Endothelial cell of umbilical vein (primary cell): ENCODE measurements at regions not wholly inside any gene's neighbourhood (a gene's known extent, or its start where the extent isn't known, plus 50 kb on each side); places are given as distances from the start of the nearest gene placed in this dataset.
"Not testable (repeated sequence)": the region's sequence is repeated elsewhere in the genome, so short reads cannot be mapped to it uniquely, and the experiment has no call there.

Source experiments
- BruUV-seq: library from RNA; stranded (reverse); fragments of 400-500 nt; replicated peaks from 2 replicates; lab custom pipeline; 2021; lab: Mats Ljungman, UMichigan
- CTCF ChIA-PET: fragments of 300-600, 350-600 bp; sonication (Branson Sonifier 250); formaldehyde crosslinking; loops from one replicate; lab custom pipeline; 2021; ENCODE audit warnings: antibody characterized with exemption, inconsistent platforms; lab: Charles Lee
- POLR2A ChIA-PET: fragments of 300-600, 350-600 bp; sonication (Branson Sonifier 250); formaldehyde crosslinking; loops from one replicate; lab custom pipeline; 2021; ENCODE audit warnings: antibody characterized with exemption, inconsistent platforms; lab: Charles Lee
- DNase-seq: peaks from one replicate; pipeline ENCODE4 v3.0.0-alpha.2; 2011; ENCODE audit warnings: low read depth, low spot score
- FAIRE-seq: peaks from 2 replicates; lab custom pipeline; 2011; peaks lifted over from hg19 to GRCh38; lab: Jason Lieb, UNC
- H2AFZ ChIP-seq: 2 replicates; pipeline ENCODE4 v1.6.0; 2012; ENCODE audit warnings: low read depth, low read length, control low read depth, inconsistent platforms
- H3K27ac ChIP-seq: 2 replicates; pipeline ENCODE4 v1.5.1; 2011; ENCODE audit warnings: low read depth, mild to moderate bottlenecking, control low read depth, low read length, moderate library complexity; ENCODE audit not compliant: insufficient read depth
- H3K27me3 ChIP-seq, 2 experiments: 2 replicates each; pipeline versions ENCODE4 v1.6.0 to v1.6.1; 2011; ENCODE audit warnings: low read length in 2 of 2, mixed read lengths in 1 of 2; ENCODE audit not compliant: control insufficient read depth in 2 of 2, insufficient read depth in 2 of 2
- H3K36me3 ChIP-seq, 2 experiments: 2 replicates in 1 of 2; 3 replicates in 1 of 2; pipeline ENCODE4 v1.5.1; 2011; ENCODE audit warnings: low read length in 2 of 2, mild to moderate bottlenecking in 1 of 2, moderate library complexity in 1 of 2; ENCODE audit not compliant: control insufficient read depth in 2 of 2, insufficient read depth in 2 of 2; ENCODE audit errors: extremely low read depth in 1 of 2
- H3K4me1 ChIP-seq: 3 replicates; pipeline ENCODE4 v1.5.1; 2011; ENCODE audit warnings: mild to moderate bottlenecking, low read length; ENCODE audit not compliant: control insufficient read depth, insufficient read depth; ENCODE audit errors: extremely low read depth
- H3K4me2 ChIP-seq: 2 replicates; pipeline ENCODE4 v1.6.1; 2011; ENCODE audit warnings: low read length, control low read depth, mixed read lengths; ENCODE audit not compliant: insufficient read depth
- H3K4me3 ChIP-seq, 3 experiments: fragments of 200-600 bp in 1 of 3; sonication (generic), shearing (Covaris generic) in 1 of 3; replicated peaks in 1 of 3; 2 replicates each; pipeline ENCODE4 v1.5.1; 2011 to 2016; ENCODE audit warnings: control low read depth in 3 of 3, low read length in 3 of 3, mild to moderate bottlenecking in 2 of 3, inconsistent platforms in 1 of 3, low read depth in 1 of 3, moderate library complexity in 1 of 3; ENCODE audit not compliant: insufficient read depth in 1 of 3
- H3K79me2 ChIP-seq: 2 replicates; pipeline ENCODE4 v1.6.0; 2012; ENCODE audit warnings: low read length, inconsistent platforms; ENCODE audit not compliant: control insufficient read depth, insufficient read depth
- H3K9ac ChIP-seq: replicated peaks from 2 replicates; pipeline ENCODE3; 2011; ENCODE audit warnings: low read length, control low read depth; ENCODE audit not compliant: insufficient read depth; ENCODE audit errors: extremely low read depth
- H3K9me1 ChIP-seq: replicated peaks from 3 replicates; pipeline ENCODE4 v1.6.0; 2011; ENCODE audit warnings: mild to moderate bottlenecking, low read length; ENCODE audit not compliant: control insufficient read depth, insufficient read depth; ENCODE audit errors: extremely low read depth
- H3K9me3 ChIP-seq: replicated peaks from 2 replicates; pipeline ENCODE4 v1.5.1; 2012; ENCODE audit warnings: low read length, inconsistent platforms; ENCODE audit not compliant: control insufficient read depth, insufficient read depth
- H4K20me1 ChIP-seq: replicated peaks from 2 replicates; pipeline ENCODE3; 2011; ENCODE audit warnings: mild to moderate bottlenecking, low read length; ENCODE audit not compliant: control insufficient read depth, insufficient read depth; ENCODE audit errors: extremely low read depth
- EZH2 ChIP-seq: IDR thresholded peaks from 2 replicates; pipeline ENCODE4 v1.6.1; 2012; ENCODE audit warnings: borderline replicate concordance, low read depth, mild to moderate bottlenecking, moderate library complexity, low read length, inconsistent platforms; ENCODE audit not compliant: severe bottlenecking
- FOS ChIP-seq: IDR thresholded peaks from 2 replicates; pipeline ENCODE4 v1.6.1; 2011; ENCODE audit warnings: mild to moderate bottlenecking, low read length, moderate library complexity, borderline replicate concordance; ENCODE audit not compliant: insufficient read depth
- GATA2 ChIP-seq: IDR thresholded peaks from 2 replicates; pipeline ENCODE4 v1.7.0; 2011; ENCODE audit warnings: low read depth, mild to moderate bottlenecking, moderate library complexity, mixed read lengths, low read length; ENCODE audit not compliant: insufficient read length, insufficient read depth
- JUN ChIP-seq: IDR thresholded peaks from 2 replicates; pipeline ENCODE4 v1.6.1; 2011; ENCODE audit warnings: borderline replicate concordance, low read depth; ENCODE audit not compliant: insufficient read length, insufficient read depth
- MYC ChIP-seq: IDR thresholded peaks from one replicate; pipeline ENCODE4 v1.6.1; 2011; ENCODE audit warnings: mild to moderate bottlenecking, low read depth, low read length
- POLR2AphosphoS5 ChIP-seq: IDR thresholded peaks from 2 replicates; pipeline ENCODE4 v1.6.1; 2012; ENCODE audit warnings: low read depth, mild to moderate bottlenecking, control low read depth, low read length, moderate library complexity; ENCODE audit not compliant: insufficient read depth
- dilution Hi-C: fragments of 300-500 bp; cut with MboI; formaldehyde crosslinking; loops from one replicate; pipeline ENCODE4 v1.15.0; 2019; ENCODE audit warnings: low sequenced_read_pairs; ENCODE audit not compliant: extremely low pct_ligation_motif_present
- intact Hi-C: fragments of 100-400 bp; cut with micrococcal nuclease; formaldehyde crosslinking; loops from one replicate; pipeline ENCODE4 v1.10.0; 2022

GRCh38 chr6:90885611-90886056 lies 298.8 kb upstream of the MAP3K7 start:
- FAIRE-seq: no peak

DNA sequence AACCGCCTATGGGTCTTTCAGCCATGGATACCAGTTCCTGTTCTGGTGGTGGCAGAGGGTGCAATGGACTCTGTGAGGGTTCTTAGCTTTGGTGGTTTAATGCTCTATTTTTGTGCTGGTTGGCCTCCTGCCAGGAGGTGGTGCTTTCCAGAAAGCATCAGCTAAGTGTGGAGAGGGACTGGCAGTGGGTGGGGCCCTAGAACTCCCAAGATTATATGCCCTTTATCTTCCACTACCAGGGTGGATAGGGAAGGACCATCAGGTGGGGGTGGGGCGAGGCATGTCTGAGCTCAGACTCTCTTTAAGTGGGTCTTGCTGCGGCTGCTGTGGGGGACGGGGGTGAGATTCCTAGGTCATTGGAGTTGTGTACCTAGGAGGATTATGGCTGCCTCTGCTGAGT lies 298.3 kb upstream of the MAP3K7 start:
- H3K79me2 ChIP-seq, H3K27ac ChIP-seq, H3K4me2 ChIP-seq, dilution Hi-C loops, H2AFZ ChIP-seq, BruUV-seq, FAIRE-seq, DNase-seq, H3K9me3 ChIP-seq, H3K9ac ChIP-seq, H3K4me3 ChIP-seq, intact Hi-C loops, H4K20me1 ChIP-seq, H3K4me1 ChIP-seq, H3K9me1 ChIP-seq, H3K36me3 ChIP-seq, H3K27me3 ChIP-seq, CTCF ChIA-PET, POLR2A ChIA-PET: not testable (repeated sequence)

More at GRCh38 chr6:90885611-90886056, 298.8 kb upstream of the MAP3K7 start:
- no TSS peak for BruUV-seq
- DNase-seq: no peak
- H4K20me1 ChIP-seq: no peaks in the 10 kb centered on the region
- intact Hi-C loops (no loop called here), dilution Hi-C loops (no loop called here)
- no peak overlapping the region for H3K27ac ChIP-seq
- H3K79me2 ChIP-seq: no peaks in the 10 kb centered on the region
- no peaks in the 10 kb centered on the region for H3K9me1 ChIP-seq
- H3K4me2 ChIP-seq: no peak overlapping the region
- H3K9ac ChIP-seq: no peak overlapping the region
- POLR2A ChIA-PET: no interaction called here
- no peaks in the 10 kb centered on the region for H3K9me3 ChIP-seq
- CTCF ChIA-PET: no interaction called here
- H3K36me3 ChIP-seq: no peaks in the 10 kb centered on the region
- no peaks in the 10 kb centered on the region for H3K4me1 ChIP-seq
- H3K27me3 ChIP-seq: no peaks in the 10 kb centered on the region
- H2AFZ ChIP-seq: no peak overlapping the region
- TF ChIP-seq GATA2: no peak
- no peak for TF ChIP-seq POLR2AphosphoS5
- no peak for TF ChIP-seq JUN
- no peak for TF ChIP-seq FOS
- TF ChIP-seq MYC: no peak
- no peak for TF ChIP-seq EZH2
- H3K4me3 ChIP-seq: no peak overlapping the region
